ENCODE measurements at regions not wholly inside any gene's neighbourhood (a gene's known extent, or its start where the extent isn't known, plus 50 kb on each side); places are given as distances from the start of the nearest gene placed in this dataset.

DNA sequence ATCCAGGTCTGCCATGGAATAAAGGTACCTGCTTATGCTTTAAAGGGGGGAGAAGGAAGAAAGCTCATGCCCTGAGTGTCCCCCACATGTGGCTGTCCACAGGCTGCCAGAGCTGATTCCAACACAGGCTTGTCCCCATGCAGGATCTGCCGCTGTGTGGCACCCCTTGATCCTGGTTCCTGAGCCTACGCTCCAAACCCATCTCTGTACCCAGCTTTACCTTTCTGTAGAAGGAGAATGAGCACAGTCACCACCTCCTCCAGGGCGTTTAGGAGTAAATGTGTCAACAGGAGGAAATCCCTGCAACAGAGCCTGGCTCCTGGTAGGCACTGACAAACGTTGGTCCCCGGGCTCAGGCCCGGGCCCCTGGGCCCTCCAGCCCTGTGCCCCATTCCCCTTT, 175.6 kb downstream of the RBFOX3 start:
- no peak for TF ChIP-seq EZH2 (IDR thresholded peaks at IDR 0.05; ENCODE audit: low read length, unreplicated experiment)
- TF ChIP-seq, protein P1, sequence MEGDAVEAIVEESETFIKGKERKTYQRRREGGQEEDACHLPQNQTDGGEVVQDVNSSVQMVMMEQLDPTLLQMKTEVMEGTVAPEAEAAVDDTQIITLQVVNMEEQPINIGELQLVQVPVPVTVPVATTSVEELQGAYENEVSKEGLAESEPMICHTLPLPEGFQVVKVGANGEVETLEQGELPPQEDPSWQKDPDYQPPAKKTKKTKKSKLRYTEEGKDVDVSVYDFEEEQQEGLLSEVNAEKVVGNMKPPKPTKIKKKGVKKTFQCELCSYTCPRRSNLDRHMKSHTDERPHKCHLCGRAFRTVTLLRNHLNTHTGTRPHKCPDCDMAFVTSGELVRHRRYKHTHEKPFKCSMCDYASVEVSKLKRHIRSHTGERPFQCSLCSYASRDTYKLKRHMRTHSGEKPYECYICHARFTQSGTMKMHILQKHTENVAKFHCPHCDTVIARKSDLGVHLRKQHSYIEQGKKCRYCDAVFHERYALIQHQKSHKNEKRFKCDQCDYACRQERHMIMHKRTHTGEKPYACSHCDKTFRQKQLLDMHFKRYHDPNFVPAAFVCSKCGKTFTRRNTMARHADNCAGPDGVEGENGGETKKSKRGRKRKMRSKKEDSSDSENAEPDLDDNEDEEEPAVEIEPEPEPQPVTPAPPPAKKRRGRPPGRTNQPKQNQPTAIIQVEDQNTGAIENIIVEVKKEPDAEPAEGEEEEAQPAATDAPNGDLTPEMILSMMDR (conservative IDR thresholded peaks at IDR 0.05; ENCODE audit: low read depth, low read length): no peak
